ENCODE measurements at regions not wholly inside any gene's neighbourhood (a gene's known extent, or its start where the extent isn't known, plus 50 kb on each side); places are given as distances from the start of the nearest gene placed in this dataset.

GRCh38 chr9:29214154-29214689 lies 1640.9 kb upstream of the C9orf72 start:
- TF ChIP-seq YY1 (IDR thresholded peaks at IDR 0.05; ENCODE audit: insufficient read depth, insufficient replicate concordance, low read depth, low read length): no peak
- no peak for TF ChIP-seq ESRRA (CRISPR knock-in tag; IDR thresholded peaks at IDR 0.05; ENCODE audit: low read depth)
- no peak for TF ChIP-seq CHD2 (IDR thresholded peaks at IDR 0.05; ENCODE audit: low read depth, low read length)
- TF ChIP-seq ATF7 (IDR thresholded peaks at IDR 0.05): no peak
- TF ChIP-seq ATF7 (CRISPR knock-in tag; IDR thresholded peaks at IDR 0.05): no peak
- TF ChIP-seq, protein P1, sequence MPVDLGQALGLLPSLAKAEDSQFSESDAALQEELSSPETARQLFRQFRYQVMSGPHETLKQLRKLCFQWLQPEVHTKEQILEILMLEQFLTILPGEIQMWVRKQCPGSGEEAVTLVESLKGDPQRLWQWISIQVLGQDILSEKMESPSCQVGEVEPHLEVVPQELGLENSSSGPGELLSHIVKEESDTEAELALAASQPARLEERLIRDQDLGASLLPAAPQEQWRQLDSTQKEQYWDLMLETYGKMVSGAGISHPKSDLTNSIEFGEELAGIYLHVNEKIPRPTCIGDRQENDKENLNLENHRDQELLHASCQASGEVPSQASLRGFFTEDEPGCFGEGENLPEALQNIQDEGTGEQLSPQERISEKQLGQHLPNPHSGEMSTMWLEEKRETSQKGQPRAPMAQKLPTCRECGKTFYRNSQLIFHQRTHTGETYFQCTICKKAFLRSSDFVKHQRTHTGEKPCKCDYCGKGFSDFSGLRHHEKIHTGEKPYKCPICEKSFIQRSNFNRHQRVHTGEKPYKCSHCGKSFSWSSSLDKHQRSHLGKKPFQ (CRISPR knock-in tag; IDR thresholded peaks at IDR 0.05; ENCODE audit: insufficient replicate concordance): no peak
- no peak for TF ChIP-seq GABPA (IDR thresholded peaks at IDR 0.05; ENCODE audit: low read depth, low read length)
- no peak for TF ChIP-seq GABPA (CRISPR knock-in tag; IDR thresholded peaks at IDR 0.05; ENCODE audit: low read depth)
- no peak for TF ChIP-seq CBX2 (IDR thresholded peaks at IDR 0.05; ENCODE audit: low read depth, low read length)
- no peak for TF ChIP-seq CBX2 (CRISPR knock-in tag; IDR thresholded peaks at IDR 0.05; ENCODE audit: low read depth)
- no peak for TF ChIP-seq EP300 (IDR thresholded peaks at IDR 0.05; ENCODE audit: low read depth in 2 of 2, low read length in 2 of 2)
- no peak for TF ChIP-seq EP300 (CRISPR knock-in tag; IDR thresholded peaks at IDR 0.05; ENCODE audit: borderline replicate concordance)
